Lower leg skin (tissue), 3 donors: ENCODE measurements at regions not wholly inside any gene's neighbourhood (a gene's known extent, or its start where the extent isn't known, plus 50 kb on each side); places are given as distances from the start of the nearest gene placed in this dataset.

ENCODE experiments used
- POLR2A ChIP-seq, 2 donors: fragments of 450-650 bp; IDR thresholded peaks; one replicate each; pipeline ENCODE4 v1.6.1; 2016 to 2017; ENCODE audit warnings: antibody characterized with exemption in 2 of 2, mild to moderate bottlenecking in 1 of 2, moderate library complexity in 1 of 2
- TF ChIP-seq, protein P1 (sequence below), 3 donors: fragments of 450-650 bp; IDR thresholded peaks; one replicate each; pipeline ENCODE4 v1.5.1; 2016; ENCODE audit warnings: antibody characterized with exemption in 3 of 3, mild to moderate bottlenecking in 3 of 3, moderate library complexity in 2 of 3

DNA sequence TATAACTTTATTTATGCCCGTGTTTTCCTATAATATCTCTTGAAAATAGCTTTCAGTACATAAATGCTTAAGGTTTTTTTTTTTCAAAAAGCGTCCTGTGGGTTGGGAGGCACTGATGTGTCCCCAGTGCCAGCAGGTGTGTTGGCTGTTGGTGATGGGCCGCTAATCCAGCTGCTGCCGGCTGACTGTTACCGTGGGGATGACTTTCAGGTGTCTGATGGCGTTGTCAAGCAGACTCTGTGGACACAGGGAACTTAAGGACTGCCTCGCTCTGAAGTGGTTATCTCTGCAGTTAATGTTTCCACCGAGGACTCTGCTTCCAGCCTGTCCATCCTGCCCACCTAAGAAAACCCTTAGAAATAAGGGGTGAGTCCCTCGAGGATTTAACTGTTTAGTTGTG is 94.5 kb downstream of the ANKRD10 start:
- TF ChIP-seq, protein P1, sequence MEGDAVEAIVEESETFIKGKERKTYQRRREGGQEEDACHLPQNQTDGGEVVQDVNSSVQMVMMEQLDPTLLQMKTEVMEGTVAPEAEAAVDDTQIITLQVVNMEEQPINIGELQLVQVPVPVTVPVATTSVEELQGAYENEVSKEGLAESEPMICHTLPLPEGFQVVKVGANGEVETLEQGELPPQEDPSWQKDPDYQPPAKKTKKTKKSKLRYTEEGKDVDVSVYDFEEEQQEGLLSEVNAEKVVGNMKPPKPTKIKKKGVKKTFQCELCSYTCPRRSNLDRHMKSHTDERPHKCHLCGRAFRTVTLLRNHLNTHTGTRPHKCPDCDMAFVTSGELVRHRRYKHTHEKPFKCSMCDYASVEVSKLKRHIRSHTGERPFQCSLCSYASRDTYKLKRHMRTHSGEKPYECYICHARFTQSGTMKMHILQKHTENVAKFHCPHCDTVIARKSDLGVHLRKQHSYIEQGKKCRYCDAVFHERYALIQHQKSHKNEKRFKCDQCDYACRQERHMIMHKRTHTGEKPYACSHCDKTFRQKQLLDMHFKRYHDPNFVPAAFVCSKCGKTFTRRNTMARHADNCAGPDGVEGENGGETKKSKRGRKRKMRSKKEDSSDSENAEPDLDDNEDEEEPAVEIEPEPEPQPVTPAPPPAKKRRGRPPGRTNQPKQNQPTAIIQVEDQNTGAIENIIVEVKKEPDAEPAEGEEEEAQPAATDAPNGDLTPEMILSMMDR (IDR thresholded peaks at IDR 0.05) = no peak
- no peak for TF ChIP-seq POLR2A (IDR thresholded peaks at IDR 0.05)
